ENCODE measurements at regions not wholly inside any gene's neighbourhood (a gene's known extent, or its start where the extent isn't known, plus 50 kb on each side); places are given as distances from the start of the nearest gene placed in this dataset.

GRCh38 chr15:70602834-70603560 lies 160.4 kb downstream of the UACA start:
- H3K4me3 ChIP-seq (ENCODE audit: low read length), result no peak overlapping the region
- DNase-seq (ENCODE audit: low read depth), result no peak

GRCh38 chr15:70602281-70602680 lies 161.1 kb downstream of the UACA start:
- H3K9me3 ChIP-seq (ENCODE audit: control insufficient read depth, low read length), result peaks cover 10% of the 10 kb centered on the region
- H3K4me1 ChIP-seq (ENCODE audit: control insufficient read depth, insufficient read depth, low read length), result peaks cover 19% of the 10 kb centered on the region
- peaks cover 8% of the 10 kb centered on the region for H3K27me3 ChIP-seq (replicated peaks; ENCODE audit: control insufficient read depth, insufficient read depth, low read length)
- no peak overlapping the region for H3K9ac ChIP-seq (ENCODE audit: low read length)
- H3K36me3 ChIP-seq (ENCODE audit: control insufficient read depth, insufficient read depth, low read length, severe bottlenecking), result no peaks in the 10 kb centered on the region
- H3K4me3 ChIP-seq (ENCODE audit: low read length), result no peak overlapping the region
- no peak for DNase-seq (ENCODE audit: low read depth)

More at GRCh38 chr15:70602834-70603560, 160.4 kb downstream of the UACA start:
- peaks cover 8% of the 10 kb centered on the region for H3K27me3 ChIP-seq (replicated peaks; ENCODE audit: control insufficient read depth, insufficient read depth, low read length)
- H3K9me3 ChIP-seq (ENCODE audit: control insufficient read depth, low read length), result peaks cover 10% of the 10 kb centered on the region
- H3K36me3 ChIP-seq (ENCODE audit: control insufficient read depth, insufficient read depth, low read length, severe bottlenecking), result no peaks in the 10 kb centered on the region
- peaks cover 19% of the 10 kb centered on the region for H3K4me1 ChIP-seq (ENCODE audit: control insufficient read depth, insufficient read depth, low read length)
- H3K9ac ChIP-seq (ENCODE audit: low read length), result no peak overlapping the region

GRCh38 chr15:70597945-70598344 lies 165.4 kb downstream of the UACA start:
- H3K9me3 ChIP-seq (ENCODE audit: control insufficient read depth, low read length), result peaks cover 33% of the 10 kb centered on the region
- H3K36me3 ChIP-seq (ENCODE audit: control insufficient read depth, insufficient read depth, low read length, severe bottlenecking), result no peaks in the 10 kb centered on the region
- H3K27me3 ChIP-seq (replicated peaks; ENCODE audit: control insufficient read depth, insufficient read depth, low read length), result no peaks in the 10 kb centered on the region
- H3K9ac ChIP-seq (ENCODE audit: low read length), result no peak overlapping the region
- H3K4me3 ChIP-seq (ENCODE audit: low read length), result no peak overlapping the region
- DNase-seq (ENCODE audit: low read depth), result no peak
- H3K4me1 ChIP-seq (ENCODE audit: control insufficient read depth, insufficient read depth, low read length), result peaks cover 8% of the 10 kb centered on the region

GRCh38 chr15:70597056-70597603 lies 166.2 kb downstream of the UACA start:
- Histone ChIP-seq H3K4me1 (ENCODE audit: control insufficient read depth, insufficient read depth, low read length) (peaks cover 8% of the 10 kb centered on the region), H3K27me3 (replicated peaks; ENCODE audit: control insufficient read depth, insufficient read depth, low read length) (no peaks in the 10 kb centered on the region), H3K4me3 (ENCODE audit: low read length) (no peak overlapping the region), H3K9ac (ENCODE audit: low read length) (no peak overlapping the region), H3K36me3 (ENCODE audit: control insufficient read depth, insufficient read depth, low read length, severe bottlenecking) (no peaks in the 10 kb centered on the region), H3K9me3 (ENCODE audit: control insufficient read depth, low read length) (peaks cover 36% of the 10 kb centered on the region)
- peak; percentile 54 for DNase-seq (ENCODE audit: low read depth)

- DNase-seq (ENCODE audit: low read depth), result peak; percentile 50
- H3K9ac ChIP-seq (ENCODE audit: low read length), result no peak overlapping the region
Observed at GRCh38 chr15:70596354-70597055, 166.9 kb downstream of the UACA start.

GRCh38 chr15:70593795-70594194 lies 169.6 kb downstream of the UACA start:
- no peak for DNase-seq (ENCODE audit: low read depth)
- H3K4me3 ChIP-seq (ENCODE audit: low read length), result no peak overlapping the region
- no peaks in the 10 kb centered on the region for H3K27me3 ChIP-seq (replicated peaks; ENCODE audit: control insufficient read depth, insufficient read depth, low read length)
- H3K36me3 ChIP-seq (ENCODE audit: control insufficient read depth, insufficient read depth, low read length, severe bottlenecking), result no peaks in the 10 kb centered on the region
- peaks cover 27% of the 10 kb centered on the region for H3K9me3 ChIP-seq (ENCODE audit: control insufficient read depth, low read length)
- H3K9ac ChIP-seq (ENCODE audit: low read length), result no peak overlapping the region
- peaks cover 16% of the 10 kb centered on the region for H3K4me1 ChIP-seq (ENCODE audit: control insufficient read depth, insufficient read depth, low read length)

More at GRCh38 chr15:70596354-70597055, 166.9 kb downstream of the UACA start:
- Histone ChIP-seq H3K27me3 (replicated peaks; ENCODE audit: control insufficient read depth, insufficient read depth, low read length) (no peaks in the 10 kb centered on the region), H3K4me1 (ENCODE audit: control insufficient read depth, insufficient read depth, low read length) (peaks cover 8% of the 10 kb centered on the region), H3K9me3 (ENCODE audit: control insufficient read depth, low read length) (peaks cover 36% of the 10 kb centered on the region), H3K4me3 (ENCODE audit: low read length) (no peak overlapping the region), H3K36me3 (ENCODE audit: control insufficient read depth, insufficient read depth, low read length, severe bottlenecking) (no peaks in the 10 kb centered on the region)

GRCh38 chr15:70589728-70590127 lies 173.6 kb downstream of the UACA start:
- DNase-seq (ENCODE audit: low read depth), result no peak
- Histone ChIP-seq H3K9me3 (ENCODE audit: control insufficient read depth, low read length) (peaks cover 24% of the 10 kb centered on the region), H3K4me1 (ENCODE audit: control insufficient read depth, insufficient read depth, low read length) (peaks cover 9% of the 10 kb centered on the region), H3K4me3 (ENCODE audit: low read length) (no peak overlapping the region), H3K27me3 (replicated peaks; ENCODE audit: control insufficient read depth, insufficient read depth, low read length) (peaks cover 15% of the 10 kb centered on the region), H3K36me3 (ENCODE audit: control insufficient read depth, insufficient read depth, low read length, severe bottlenecking) (no peaks in the 10 kb centered on the region), H3K9ac (ENCODE audit: low read length) (no peak overlapping the region)

- Histone ChIP-seq H3K27me3 (replicated peaks; ENCODE audit: control insufficient read depth, insufficient read depth, low read length) (peaks cover 15% of the 10 kb centered on the region), H3K36me3 (ENCODE audit: control insufficient read depth, insufficient read depth, low read length, severe bottlenecking) (no peaks in the 10 kb centered on the region), H3K4me3 (ENCODE audit: low read length) (no peak overlapping the region), H3K9ac (ENCODE audit: low read length) (no peak overlapping the region), H3K9me3 (ENCODE audit: control insufficient read depth, low read length) (peaks cover 19% of the 10 kb centered on the region), H3K4me1 (ENCODE audit: control insufficient read depth, insufficient read depth, low read length) (peaks cover 9% of the 10 kb centered on the region)
- peak; percentile 51 for DNase-seq (ENCODE audit: low read depth)
Observed at GRCh38 chr15:70589221-70589620, 174.1 kb downstream of the UACA start.

GRCh38 chr15:70588613-70589012 lies 174.7 kb downstream of the UACA start:
- Histone ChIP-seq H3K36me3 (ENCODE audit: control insufficient read depth, insufficient read depth, low read length, severe bottlenecking) (no peaks in the 10 kb centered on the region), H3K27me3 (replicated peaks; ENCODE audit: control insufficient read depth, insufficient read depth, low read length) (peaks cover 15% of the 10 kb centered on the region), H3K4me1 (ENCODE audit: control insufficient read depth, insufficient read depth, low read length) (peaks cover 9% of the 10 kb centered on the region), H3K9ac (ENCODE audit: low read length) (no peak overlapping the region), H3K4me3 (ENCODE audit: low read length) (no peak overlapping the region), H3K9me3 (ENCODE audit: control insufficient read depth, low read length) (peaks cover 13% of the 10 kb centered on the region)
- no peak for DNase-seq (ENCODE audit: low read depth)

GRCh38 chr15:70587896-70588567 lies 175.3 kb downstream of the UACA start:
- peaks cover 15% of the 10 kb centered on the region for H3K27me3 ChIP-seq (replicated peaks; ENCODE audit: control insufficient read depth, insufficient read depth, low read length)
- peaks cover 7% of the 10 kb centered on the region for H3K9me3 ChIP-seq (ENCODE audit: control insufficient read depth, low read length)
- no peak overlapping the region for H3K9ac ChIP-seq (ENCODE audit: low read length)
- no peaks in the 10 kb centered on the region for H3K36me3 ChIP-seq (ENCODE audit: control insufficient read depth, insufficient read depth, low read length, severe bottlenecking)
- DNase-seq (ENCODE audit: low read depth), result no peak
- peaks cover 9% of the 10 kb centered on the region for H3K4me1 ChIP-seq (ENCODE audit: control insufficient read depth, insufficient read depth, low read length)
- H3K4me3 ChIP-seq (ENCODE audit: low read length), result no peak overlapping the region

Data from adipocyte (in vitro differentiated cells).